Fibroblast of lung (primary cell): ENCODE measurements at regions not wholly inside any gene's neighbourhood (a gene's known extent, or its start where the extent isn't known, plus 50 kb on each side); places are given as distances from the start of the nearest gene placed in this dataset.

Experiments
- DNase-seq, 2 donors: peaks; one replicate each; pipeline versions ENCODE4 v3.0.0 to v3.0.0-alpha.2; 2010; ENCODE audit warnings: low read depth in 2 of 2
- H2AFZ ChIP-seq: 2 replicates; pipeline ENCODE4 v1.5.1; 2012; ENCODE audit warnings: low read length, control low read depth, inconsistent platforms
- H3K27ac ChIP-seq: 2 replicates; pipeline ENCODE4 v1.5.1; 2011; ENCODE audit warnings: low read length, control low read depth; ENCODE audit not compliant: insufficient read depth
- H3K27me3 ChIP-seq: 2 replicates; pipeline ENCODE4 v1.5.1; 2011; ENCODE audit warnings: mild to moderate bottlenecking, low read length; ENCODE audit not compliant: control insufficient read depth, insufficient read depth
- H3K36me3 ChIP-seq: 2 replicates; pipeline ENCODE4 v1.5.1; 2011; ENCODE audit warnings: low read length; ENCODE audit not compliant: control insufficient read depth, insufficient read depth
- H3K4me1 ChIP-seq: 2 replicates; pipeline ENCODE4 v1.5.1; 2011; ENCODE audit warnings: low read length; ENCODE audit not compliant: control insufficient read depth, insufficient read depth; ENCODE audit errors: extremely low read depth
- H3K4me2 ChIP-seq: 2 replicates; pipeline ENCODE4 v1.5.1; 2011; ENCODE audit warnings: low read length, control low read depth; ENCODE audit not compliant: insufficient read depth; ENCODE audit errors: extremely low read depth
- H3K4me3 ChIP-seq, 4 experiments: fragments of 200-600 bp in 1 of 4; sonication (generic) in 1 of 4; replicated peaks in 1 of 4; 2 replicates each; pipeline ENCODE4 v1.5.1; 2011 to 2016; ENCODE audit warnings: low read length in 4 of 4, low read depth in 3 of 4, mild to moderate bottlenecking in 3 of 4, control low read depth in 2 of 4, inconsistent platforms in 1 of 4, mixed read lengths in 1 of 4; ENCODE audit not compliant: insufficient read depth in 1 of 4; ENCODE audit errors: control extremely low read depth in 1 of 4
- H3K79me2 ChIP-seq: 2 replicates; pipeline ENCODE4 v1.5.1; 2012; ENCODE audit warnings: mild to moderate bottlenecking, low read length, inconsistent platforms; ENCODE audit not compliant: control insufficient read depth, insufficient read depth
- H3K9ac ChIP-seq: 2 replicates; pipeline ENCODE4 v1.5.1; 2011; ENCODE audit warnings: mild to moderate bottlenecking, low read length, control low read depth; ENCODE audit not compliant: insufficient read depth
- H3K9me3 ChIP-seq: 2 replicates; pipeline ENCODE4 v1.5.1; 2012; ENCODE audit warnings: low read depth, low read length; ENCODE audit not compliant: control insufficient read depth, insufficient read depth
- H4K20me1 ChIP-seq: 2 replicates; pipeline ENCODE4 v1.5.1; 2011; ENCODE audit warnings: low read length; ENCODE audit not compliant: control insufficient read depth, insufficient read depth; ENCODE audit errors: extremely low read depth
- EZH2 ChIP-seq: IDR thresholded peaks from 2 replicates; pipeline ENCODE4 v1.5.1; 2012; ENCODE audit warnings: low read length, control low read depth, mild to moderate bottlenecking; ENCODE audit errors: missing control alignments
- TF ChIP-seq, protein P1 (sequence below), 2 donors: IDR thresholded peaks in 1 of 2; conservative IDR thresholded peaks in 1 of 2; 1 replicate in 1 of 2; 2 replicates in 1 of 2; pipeline ENCODE4 v1.5.1; 2011 to 2012; ENCODE audit warnings: low read length in 2 of 2, control low read depth in 1 of 2, inconsistent platforms in 1 of 2, low read depth in 1 of 2, mild to moderate bottlenecking in 1 of 2

DNA sequence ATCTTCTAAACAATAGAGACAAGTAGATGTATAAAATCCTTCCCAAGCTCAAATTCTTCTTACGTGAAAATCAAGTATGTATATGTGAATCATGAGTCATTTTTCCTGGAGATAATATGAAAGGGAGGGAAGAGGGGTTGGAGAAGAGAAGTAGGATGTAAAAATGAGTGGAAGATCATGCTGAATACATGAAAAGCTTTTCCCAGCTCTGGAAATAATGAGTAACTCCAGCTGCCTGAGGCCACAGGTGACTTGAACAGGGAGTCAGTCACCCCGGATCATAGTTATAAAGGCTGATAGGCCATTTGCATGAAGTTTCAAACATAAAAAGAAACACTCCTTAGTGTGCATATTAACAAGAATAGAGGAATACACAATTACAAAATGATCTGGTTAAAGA is 486.7 kb downstream of the EFNA5 start:
- no peak overlapping the region for H3K4me2 ChIP-seq

DNA sequence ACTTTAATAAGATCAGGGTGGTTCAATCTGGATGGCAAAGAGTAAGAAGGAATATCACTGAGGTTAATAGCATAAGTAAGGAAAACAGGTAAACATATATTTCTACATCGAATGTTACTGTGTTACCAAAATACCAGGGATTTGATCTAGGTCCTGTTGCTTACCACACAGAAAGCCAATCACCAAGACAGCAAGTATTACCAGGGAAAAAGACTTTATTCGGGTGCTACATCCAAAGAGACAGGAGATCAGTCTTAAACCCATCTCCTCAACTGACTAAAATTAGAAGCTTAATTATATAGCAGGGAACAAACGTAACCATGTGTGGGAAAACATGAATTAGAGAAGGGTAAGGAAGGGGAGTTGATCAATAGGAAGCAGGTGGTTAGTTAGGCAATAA is 500.1 kb downstream of the EFNA5 start:
- no peak overlapping the region for H2AFZ ChIP-seq
- no peaks in the 10 kb centered on the region for H3K9me3 ChIP-seq
- H3K4me3 ChIP-seq = no peak overlapping the region
- TF ChIP-seq, protein P1, sequence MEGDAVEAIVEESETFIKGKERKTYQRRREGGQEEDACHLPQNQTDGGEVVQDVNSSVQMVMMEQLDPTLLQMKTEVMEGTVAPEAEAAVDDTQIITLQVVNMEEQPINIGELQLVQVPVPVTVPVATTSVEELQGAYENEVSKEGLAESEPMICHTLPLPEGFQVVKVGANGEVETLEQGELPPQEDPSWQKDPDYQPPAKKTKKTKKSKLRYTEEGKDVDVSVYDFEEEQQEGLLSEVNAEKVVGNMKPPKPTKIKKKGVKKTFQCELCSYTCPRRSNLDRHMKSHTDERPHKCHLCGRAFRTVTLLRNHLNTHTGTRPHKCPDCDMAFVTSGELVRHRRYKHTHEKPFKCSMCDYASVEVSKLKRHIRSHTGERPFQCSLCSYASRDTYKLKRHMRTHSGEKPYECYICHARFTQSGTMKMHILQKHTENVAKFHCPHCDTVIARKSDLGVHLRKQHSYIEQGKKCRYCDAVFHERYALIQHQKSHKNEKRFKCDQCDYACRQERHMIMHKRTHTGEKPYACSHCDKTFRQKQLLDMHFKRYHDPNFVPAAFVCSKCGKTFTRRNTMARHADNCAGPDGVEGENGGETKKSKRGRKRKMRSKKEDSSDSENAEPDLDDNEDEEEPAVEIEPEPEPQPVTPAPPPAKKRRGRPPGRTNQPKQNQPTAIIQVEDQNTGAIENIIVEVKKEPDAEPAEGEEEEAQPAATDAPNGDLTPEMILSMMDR (conservative IDR thresholded peaks at IDR 0.05 in 1 of 2, IDR thresholded peaks at IDR 0.05 in 1 of 2; ENCODE audit: low read depth in 1 of 2, low read length in 2 of 2) = no peak
- no peak for TF ChIP-seq EZH2
- H4K20me1 ChIP-seq = no peaks in the 10 kb centered on the region
- H3K79me2 ChIP-seq = no peaks in the 10 kb centered on the region
- H3K9ac ChIP-seq = no peak overlapping the region
- no peak for DNase-seq
- H3K27ac ChIP-seq = no peak overlapping the region
- no peak overlapping the region for H3K4me2 ChIP-seq
- H3K4me1 ChIP-seq = no peaks in the 10 kb centered on the region
- H3K27me3 ChIP-seq = no peaks in the 10 kb centered on the region
- H3K36me3 ChIP-seq = no peaks in the 10 kb centered on the region

More for the DNA sequence above, 486.7 kb downstream of the EFNA5 start:
- Histone ChIP-seq H3K4me3 (no peak overlapping the region), H2AFZ (no peak overlapping the region), H3K79me2 (no peaks in the 10 kb centered on the region), H3K27me3 (no peaks in the 10 kb centered on the region), H3K4me1 (no peaks in the 10 kb centered on the region), H4K20me1 (no peaks in the 10 kb centered on the region), H3K9me3 (no peaks in the 10 kb centered on the region), H3K9ac (no peak overlapping the region), H3K27ac (no peak overlapping the region), H3K36me3 (no peaks in the 10 kb centered on the region)
- no peak for DNase-seq
- TF ChIP-seq EZH2 = no peak
- TF ChIP-seq, protein P1 (conservative IDR thresholded peaks at IDR 0.05 in 1 of 2, IDR thresholded peaks at IDR 0.05 in 1 of 2; ENCODE audit: low read depth in 1 of 2, low read length in 2 of 2) = no peak

DNA sequence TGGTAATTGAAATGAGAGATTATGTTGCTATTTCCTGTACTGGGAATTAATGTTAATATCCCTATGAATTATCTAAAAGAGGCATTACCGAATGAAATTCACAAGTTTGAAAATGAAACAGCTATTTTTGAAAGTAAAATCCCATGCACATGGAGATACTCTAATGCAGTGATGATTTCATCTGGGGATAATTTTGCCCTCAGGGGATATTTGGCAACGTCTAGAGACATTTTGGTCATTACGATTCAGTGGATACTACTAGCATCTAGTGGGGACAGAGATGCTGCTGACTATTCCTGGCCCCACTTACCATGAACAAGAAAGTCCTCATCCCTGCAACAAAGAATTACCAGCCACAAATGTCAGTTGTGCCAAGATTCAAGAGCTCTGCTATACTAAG is 500.9 kb downstream of the EFNA5 start:
- no peak overlapping the region for H3K9ac ChIP-seq
- no peaks in the 10 kb centered on the region for H3K36me3 ChIP-seq
- H3K4me3 ChIP-seq = no peak overlapping the region
- no peak for DNase-seq
- H3K4me1 ChIP-seq = no peaks in the 10 kb centered on the region
- H4K20me1 ChIP-seq = no peaks in the 10 kb centered on the region
- no peak overlapping the region for H2AFZ ChIP-seq
- no peak for TF ChIP-seq EZH2
- TF ChIP-seq, protein P1 (conservative IDR thresholded peaks at IDR 0.05 in 1 of 2, IDR thresholded peaks at IDR 0.05 in 1 of 2; ENCODE audit: low read depth in 1 of 2, low read length in 2 of 2) = no peak
- no peak overlapping the region for H3K4me2 ChIP-seq
- H3K27me3 ChIP-seq = no peaks in the 10 kb centered on the region
- H3K27ac ChIP-seq = no peak overlapping the region
- H3K79me2 ChIP-seq = no peaks in the 10 kb centered on the region
- no peaks in the 10 kb centered on the region for H3K9me3 ChIP-seq
